ENCODE measurements at regions not wholly inside any gene's neighbourhood (a gene's known extent, or its start where the extent isn't known, plus 50 kb on each side); places are given as distances from the start of the nearest gene placed in this dataset.

- DNase-seq (ENCODE audit: low read depth): no peak
- no peak overlapping the region for H3K4me3 ChIP-seq (ENCODE audit: low read depth, low read length)
- TF ChIP-seq, protein P1, sequence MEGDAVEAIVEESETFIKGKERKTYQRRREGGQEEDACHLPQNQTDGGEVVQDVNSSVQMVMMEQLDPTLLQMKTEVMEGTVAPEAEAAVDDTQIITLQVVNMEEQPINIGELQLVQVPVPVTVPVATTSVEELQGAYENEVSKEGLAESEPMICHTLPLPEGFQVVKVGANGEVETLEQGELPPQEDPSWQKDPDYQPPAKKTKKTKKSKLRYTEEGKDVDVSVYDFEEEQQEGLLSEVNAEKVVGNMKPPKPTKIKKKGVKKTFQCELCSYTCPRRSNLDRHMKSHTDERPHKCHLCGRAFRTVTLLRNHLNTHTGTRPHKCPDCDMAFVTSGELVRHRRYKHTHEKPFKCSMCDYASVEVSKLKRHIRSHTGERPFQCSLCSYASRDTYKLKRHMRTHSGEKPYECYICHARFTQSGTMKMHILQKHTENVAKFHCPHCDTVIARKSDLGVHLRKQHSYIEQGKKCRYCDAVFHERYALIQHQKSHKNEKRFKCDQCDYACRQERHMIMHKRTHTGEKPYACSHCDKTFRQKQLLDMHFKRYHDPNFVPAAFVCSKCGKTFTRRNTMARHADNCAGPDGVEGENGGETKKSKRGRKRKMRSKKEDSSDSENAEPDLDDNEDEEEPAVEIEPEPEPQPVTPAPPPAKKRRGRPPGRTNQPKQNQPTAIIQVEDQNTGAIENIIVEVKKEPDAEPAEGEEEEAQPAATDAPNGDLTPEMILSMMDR (IDR thresholded peaks at IDR 0.05; ENCODE audit: insufficient read depth, low read depth, low read length): no peak
Measured at GRCh38 chr5:158434749-158435148, 575.8 kb upstream of the CLINT1 start.

DNA sequence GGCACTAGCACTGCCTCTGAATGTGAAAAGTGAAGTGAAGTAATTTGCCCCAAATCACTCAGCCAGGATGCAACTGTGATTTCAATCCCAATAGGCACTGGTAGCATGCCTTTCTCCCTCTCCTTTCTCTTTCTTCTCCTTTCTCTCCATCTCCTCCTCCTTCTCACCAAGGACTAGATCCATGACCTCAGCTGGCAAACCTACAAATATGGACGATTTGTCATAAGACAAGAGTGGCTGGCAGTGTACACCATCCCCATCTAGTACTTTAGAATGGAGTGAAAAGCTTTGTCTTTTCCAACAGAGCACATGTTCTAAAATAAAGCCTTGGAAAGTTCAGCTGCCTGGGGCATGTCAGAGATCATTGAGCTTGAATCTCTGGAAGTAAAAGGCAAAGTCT lies 574.7 kb upstream of the CLINT1 start:
- H3K4me3 ChIP-seq (ENCODE audit: low read depth, low read length): no peak overlapping the region
- no peak for DNase-seq (ENCODE audit: low read depth)
- TF ChIP-seq, protein P1 (IDR thresholded peaks at IDR 0.05; ENCODE audit: insufficient read depth, low read depth, low read length): no peak

GRCh38 chr5:158431369-158432029 lies 572.6 kb upstream of the CLINT1 start:
- H3K4me3 ChIP-seq (ENCODE audit: low read depth, low read length): no peak overlapping the region
- TF ChIP-seq, protein P1 (IDR thresholded peaks at IDR 0.05; ENCODE audit: insufficient read depth, low read depth, low read length): no peak
- DNase-seq (ENCODE audit: low read depth): peak; percentile 69

- no peak for DNase-seq (ENCODE audit: low read depth)
- H3K4me3 ChIP-seq (ENCODE audit: low read depth, low read length): no peak overlapping the region
- TF ChIP-seq, protein P1 (IDR thresholded peaks at IDR 0.05; ENCODE audit: insufficient read depth, low read depth, low read length): no peak
Measured at GRCh38 chr5:158430798-158431167, 571.8 kb upstream of the CLINT1 start.

- DNase-seq (ENCODE audit: low read depth): peak; percentile 36
- TF ChIP-seq, protein P1 (IDR thresholded peaks at IDR 0.05; ENCODE audit: insufficient read depth, low read depth, low read length): no peak
- H3K4me3 ChIP-seq (ENCODE audit: low read depth, low read length): no peak overlapping the region
Measured at GRCh38 chr5:158430166-158430797, 571.3 kb upstream of the CLINT1 start.

GRCh38 chr5:158429564-158429963 lies 570.6 kb upstream of the CLINT1 start:
- no peak for DNase-seq (ENCODE audit: low read depth)
- no peak overlapping the region for H3K4me3 ChIP-seq (ENCODE audit: low read depth, low read length)
- TF ChIP-seq, protein P1 (IDR thresholded peaks at IDR 0.05; ENCODE audit: insufficient read depth, low read depth, low read length): no peak
